ENCODE measurements at regions not wholly inside any gene's neighbourhood (a gene's known extent, or its start where the extent isn't known, plus 50 kb on each side); places are given as distances from the start of the nearest gene placed in this dataset.
"Not testable (repeated sequence)": the region's sequence is repeated elsewhere in the genome, so short reads cannot be mapped to it uniquely, and the experiment has no call there.

GRCh38 chr14:48149624-48150023 lies 474.2 kb upstream of the MDGA2 start:
- DNase-seq = not testable (repeated sequence)

GRCh38 chr14:48140804-48141203 lies 465.4 kb upstream of the MDGA2 start:
- no peak for DNase-seq

- no peak for DNase-seq
These were observed 454.1 kb upstream of the MDGA2 start for GRCh38 chr14:48129472-48129871.

GRCh38 chr14:48127674-48128073 lies 452.3 kb upstream of the MDGA2 start:
- DNase-seq = no peak

GRCh38 chr14:48125654-48126053 lies 450.2 kb upstream of the MDGA2 start:
- peak; percentile 98 for DNase-seq

GRCh38 chr14:48113713-48114112 lies 438.3 kb upstream of the MDGA2 start:
- no peak for DNase-seq

GRCh38 chr14:48111151-48111550 lies 435.7 kb upstream of the MDGA2 start:
- no peak for DNase-seq

GRCh38 chr14:48107646-48108045 lies 432.2 kb upstream of the MDGA2 start:
- DNase-seq = no peak

GRCh38 chr14:48096897-48097296 lies 421.5 kb upstream of the MDGA2 start:
- no peak for DNase-seq

GRCh38 chr14:48086516-48086915 lies 411.1 kb upstream of the MDGA2 start:
- no peak for DNase-seq

- no peak for DNase-seq
These were observed 400.1 kb upstream of the MDGA2 start for GRCh38 chr14:48075487-48075886.

GRCh38 chr14:48052973-48053372 lies 377.6 kb upstream of the MDGA2 start:
- DNase-seq = no peak

GRCh38 chr14:48035836-48036235 lies 360.4 kb upstream of the MDGA2 start:
- peak; percentile 94 for DNase-seq

GRCh38 chr14:48027115-48027514 lies 351.7 kb upstream of the MDGA2 start:
- no peak for DNase-seq

GRCh38 chr14:48023881-48024280 lies 348.5 kb upstream of the MDGA2 start:
- no peak for DNase-seq

- not testable (repeated sequence) for DNase-seq
These were observed 336.1 kb upstream of the MDGA2 start for GRCh38 chr14:48011484-48011883.

GRCh38 chr14:48008646-48009045 lies 333.2 kb upstream of the MDGA2 start:
- DNase-seq = no peak

- no peak for DNase-seq
These were observed 330.6 kb upstream of the MDGA2 start for GRCh38 chr14:48005986-48006385.

- DNase-seq = no peak
These were observed 318.5 kb upstream of the MDGA2 start for GRCh38 chr14:47993883-47994282.

GRCh38 chr14:47988175-47988574 lies 312.8 kb upstream of the MDGA2 start:
- DNase-seq = no peak

- no peak for DNase-seq
These were observed 303.5 kb upstream of the MDGA2 start for GRCh38 chr14:47978871-47979270.

- DNase-seq = no peak
These were observed 300.7 kb upstream of the MDGA2 start for GRCh38 chr14:47976139-47976538.

- no peak for DNase-seq
These were observed 290.8 kb upstream of the MDGA2 start for GRCh38 chr14:47966076-47966810.

GRCh38 chr14:47961634-47962033 lies 286.2 kb upstream of the MDGA2 start:
- no peak for DNase-seq

GRCh38 chr14:47959740-47960139 lies 284.3 kb upstream of the MDGA2 start:
- DNase-seq = no peak

All from NCI-H524 treated with DMSO at 0.1 percent for 48 hours (cell line).